ENCODE measurements at regions not wholly inside any gene's neighbourhood (a gene's known extent, or its start where the extent isn't known, plus 50 kb on each side); places are given as distances from the start of the nearest gene placed in this dataset.

DNA sequence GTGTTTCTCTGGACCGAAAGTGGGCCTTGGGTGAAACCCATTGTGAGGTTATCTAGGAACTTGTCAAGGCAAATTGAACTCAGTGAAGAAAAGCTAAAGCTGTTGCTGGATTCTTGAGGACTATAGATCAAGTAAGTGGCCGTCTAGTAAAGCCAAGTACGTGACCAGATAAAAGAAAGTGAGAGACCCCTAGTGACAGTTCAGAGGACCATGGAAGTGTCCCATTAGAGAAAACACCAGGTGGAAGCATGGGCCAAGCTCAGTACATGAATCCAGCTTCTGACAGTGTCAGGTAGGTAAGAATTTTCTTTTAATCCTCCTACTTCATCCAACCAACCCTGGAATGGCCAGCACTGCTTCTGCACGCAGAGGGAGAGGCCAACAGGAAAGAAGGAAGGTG lies 349.3 kb upstream of the RGMA start:
- TF ChIP-seq, protein P1, sequence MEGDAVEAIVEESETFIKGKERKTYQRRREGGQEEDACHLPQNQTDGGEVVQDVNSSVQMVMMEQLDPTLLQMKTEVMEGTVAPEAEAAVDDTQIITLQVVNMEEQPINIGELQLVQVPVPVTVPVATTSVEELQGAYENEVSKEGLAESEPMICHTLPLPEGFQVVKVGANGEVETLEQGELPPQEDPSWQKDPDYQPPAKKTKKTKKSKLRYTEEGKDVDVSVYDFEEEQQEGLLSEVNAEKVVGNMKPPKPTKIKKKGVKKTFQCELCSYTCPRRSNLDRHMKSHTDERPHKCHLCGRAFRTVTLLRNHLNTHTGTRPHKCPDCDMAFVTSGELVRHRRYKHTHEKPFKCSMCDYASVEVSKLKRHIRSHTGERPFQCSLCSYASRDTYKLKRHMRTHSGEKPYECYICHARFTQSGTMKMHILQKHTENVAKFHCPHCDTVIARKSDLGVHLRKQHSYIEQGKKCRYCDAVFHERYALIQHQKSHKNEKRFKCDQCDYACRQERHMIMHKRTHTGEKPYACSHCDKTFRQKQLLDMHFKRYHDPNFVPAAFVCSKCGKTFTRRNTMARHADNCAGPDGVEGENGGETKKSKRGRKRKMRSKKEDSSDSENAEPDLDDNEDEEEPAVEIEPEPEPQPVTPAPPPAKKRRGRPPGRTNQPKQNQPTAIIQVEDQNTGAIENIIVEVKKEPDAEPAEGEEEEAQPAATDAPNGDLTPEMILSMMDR (IDR thresholded peaks at IDR 0.05), result no peak
- TF ChIP-seq POLR2A (IDR thresholded peaks at IDR 0.05), result no peak
